Stomach (tissue), 4 donors: ENCODE measurements at regions not wholly inside any gene's neighbourhood (a gene's known extent, or its start where the extent isn't known, plus 50 kb on each side); places are given as distances from the start of the nearest gene placed in this dataset.

Experiments
- EP300 ChIP-seq: sonication (generic); formaldehyde crosslinking; IDR thresholded peaks from one replicate; pipeline ENCODE4 v1.6.1; 2017; ENCODE audit warnings: antibody characterized with exemption
- POLR2AphosphoS5 ChIP-seq, 3 donors: sonication (generic); formaldehyde crosslinking; IDR thresholded peaks; one replicate each; pipeline ENCODE4 v1.6.1; 2016; ENCODE audit warnings: antibody characterized with exemption in 3 of 3

DNA sequence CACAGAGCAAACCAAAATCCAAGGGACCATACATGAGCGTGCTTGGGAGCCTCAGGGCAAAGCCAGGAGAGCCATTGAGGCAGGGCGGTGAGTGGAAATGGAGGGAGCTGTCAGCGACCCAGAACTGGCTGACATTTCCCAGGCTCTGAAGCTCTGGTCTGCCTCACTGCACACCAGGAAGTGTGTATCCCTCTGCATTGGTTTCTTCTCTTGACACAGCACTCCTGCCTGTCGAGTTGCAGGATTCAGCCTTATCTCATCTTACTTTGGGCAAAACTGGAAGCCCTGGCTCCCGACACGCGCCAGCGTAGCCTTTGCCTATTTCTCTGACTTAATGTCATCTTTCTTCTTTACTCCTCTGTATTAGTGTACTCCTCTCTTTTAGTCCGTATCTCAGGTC is 144.7 kb upstream of the HS3ST3A1 start:
- TF ChIP-seq POLR2AphosphoS5 (IDR thresholded peaks at IDR 0.05) (no peak), EP300 (no peak)
